HCT116 (cell line): ENCODE measurements at regions not wholly inside any gene's neighbourhood (a gene's known extent, or its start where the extent isn't known, plus 50 kb on each side); places are given as distances from the start of the nearest gene placed in this dataset.

Experiments used
- ATAC-seq: fragments of 200-7000 bp; cut with Tn5 transposase; 2 replicates; pipeline ENCODE4 v1.9.1; 2020; ENCODE audit warnings: mild to moderate bottlenecking, moderate library complexity
- BruUV-seq: library from RNA; stranded (reverse); fragments of 400-500 nt; replicated peaks from 2 replicates; lab custom pipeline; 2021; lab: Mats Ljungman, UMichigan
- CTCF ChIA-PET: fragments of 300-600 bp; sonication (Branson Sonifier 250); formaldehyde crosslinking; loops from one replicate; lab custom pipeline; 2021; ENCODE audit warnings: antibody characterized with exemption; lab: Charles Lee
- POLR2A ChIA-PET: fragments of 300-600, 350-600 bp; sonication (Branson Sonifier 250); formaldehyde crosslinking; loops from one replicate; lab custom pipeline; 2021; ENCODE audit warnings: antibody characterized with exemption; lab: Charles Lee
- RAD21 ChIA-PET, 2 experiments: fragments of 300-600 bp; sonication (Branson Sonifier 250); formaldehyde crosslinking; loops; one replicate each; lab custom pipeline; 2023; ENCODE audit warnings: low total read pairs in 2 of 2; ENCODE audit not compliant: uncharacterized antibody in 2 of 2, unreplicated experiment in 2 of 2, low non-redundant PET in 1 of 2; lab: Charles Lee
- DNase-seq: peaks from one replicate; pipeline ENCODE4 v3.0.0-alpha.2; 2010; ENCODE audit warnings: low read depth, low spot score
- H2AFZ ChIP-seq: fragments of 200-600 bp; shearing (Covaris generic), sonication (generic); 2 replicates; pipeline ENCODE4 v1.6.1; 2017; ENCODE audit warnings: low read depth, mixed run types, mixed read lengths, antibody characterized with exemption, low read length; ENCODE audit not compliant: poor library complexity, severe bottlenecking
- H3K27ac ChIP-seq: 2 replicates; pipeline ENCODE4 v1.5.1; 2012; ENCODE audit warnings: low read depth, low read length
- H3K27me3 ChIP-seq: fragments of 200-600 bp; sonication (generic); 2 replicates; pipeline ENCODE4 v1.6.1; 2016; ENCODE audit warnings: mixed run types, low read length, mixed read lengths; ENCODE audit not compliant: insufficient read depth
- H3K36me3 ChIP-seq, 2 experiments: fragments of 200-500 bp in 1 of 2; fragments of 200-600 bp in 1 of 2; sonication (Bioruptor generic) in 1 of 2; sonication (generic) in 1 of 2; 2 replicates each; pipeline versions ENCODE4 v1.5.1 to v1.6.1; 2014 to 2016; ENCODE audit warnings: low read length in 2 of 2, inconsistent platforms in 1 of 2, mixed read lengths in 1 of 2, mixed run types in 1 of 2; ENCODE audit not compliant: insufficient read depth in 2 of 2, control insufficient read depth in 1 of 2
- H3K4me1 ChIP-seq, 2 experiments: fragments of 200-600 bp in 1 of 2; sonication (generic) in 1 of 2; 2 replicates each; pipeline versions ENCODE4 v1.5.1 to v1.6.1; 2012 to 2017; ENCODE audit warnings: low read length in 2 of 2, inconsistent platforms in 1 of 2, mild to moderate bottlenecking in 1 of 2, mixed read lengths in 1 of 2, mixed run types in 1 of 2, moderate library complexity in 1 of 2; ENCODE audit not compliant: insufficient read depth in 2 of 2, control insufficient read depth in 1 of 2
- H3K4me2 ChIP-seq: fragments of 200-600 bp; sonication (generic); 2 replicates; pipeline ENCODE4 v1.6.1; 2017; ENCODE audit warnings: mixed run types, low read length, mixed read lengths
- H3K4me3 ChIP-seq, 2 experiments: fragments of 200-600 bp in 1 of 2; sonication (generic) in 1 of 2; replicated peaks in 1 of 2; 2 replicates each; pipeline ENCODE4 v1.5.1; 2011 to 2016; ENCODE audit warnings: low read length in 2 of 2, control low read depth in 1 of 2, low read depth in 1 of 2, mild to moderate bottlenecking in 1 of 2, mixed read lengths in 1 of 2, mixed run types in 1 of 2
- H3K79me2 ChIP-seq: fragments of 200-600 bp; sonication (generic); 2 replicates; pipeline ENCODE4 v1.6.1; 2017; ENCODE audit warnings: mild to moderate bottlenecking, mixed run types, low read length, moderate library complexity, mixed read lengths; ENCODE audit not compliant: insufficient read depth
- H3K9ac ChIP-seq: fragments of 200-600 bp; sonication (generic); 2 replicates; pipeline ENCODE4 v1.6.1; 2016; ENCODE audit warnings: low read length, mixed read lengths
- H3K9me2 ChIP-seq: fragments of 200-600 bp; sonication (generic), shearing (Covaris generic); 2 replicates; pipeline ENCODE4 v1.6.1; 2017; ENCODE audit warnings: mixed run types, mild to moderate bottlenecking, moderate library complexity; ENCODE audit not compliant: insufficient read depth
- H3K9me3 ChIP-seq, 2 experiments: fragments of 200-500 bp in 1 of 2; fragments of 200-600 bp in 1 of 2; sonication (Bioruptor generic) in 1 of 2; sonication (generic) in 1 of 2; 2 replicates each; pipeline ENCODE4 v1.6.1; 2014 to 2017; ENCODE audit warnings: low read length in 2 of 2, mixed read lengths in 2 of 2, inconsistent platforms in 1 of 2, low read depth in 1 of 2, mild to moderate bottlenecking in 1 of 2, mixed run types in 1 of 2, moderate library complexity in 1 of 2; ENCODE audit not compliant: control insufficient read depth in 1 of 2, insufficient read depth in 1 of 2
- H4K20me1 ChIP-seq: fragments of 200-600 bp; sonication (generic), shearing (Covaris generic); 2 replicates; pipeline ENCODE4 v1.6.1; 2017; ENCODE audit warnings: mixed run types, mild to moderate bottlenecking, moderate library complexity; ENCODE audit not compliant: insufficient read depth
- ATF3 ChIP-seq: IDR thresholded peaks from 2 replicates; pipeline ENCODE4 v1.6.1; 2012
- CBX3 ChIP-seq: IDR thresholded peaks from 2 replicates; pipeline ENCODE4 v1.6.1; 2012; ENCODE audit warnings: low read depth
- CEBPB ChIP-seq: IDR thresholded peaks from 2 replicates; pipeline ENCODE4 v1.6.1; 2012; ENCODE audit warnings: low read depth
- CTCF ChIP-seq, 3 experiments: fragments of 200-600 bp in 1 of 3; sonication (generic) in 1 of 3; IDR thresholded peaks in 2 of 3; conservative IDR thresholded peaks in 1 of 3; 2 replicates each; pipeline ENCODE4 v1.5.1; 2012 to 2017; ENCODE audit warnings: low read depth in 2 of 3, low read length in 2 of 3, antibody characterized with exemption in 1 of 3, borderline replicate concordance in 1 of 3, control low read depth in 1 of 3, mild to moderate bottlenecking in 1 of 3, mixed read lengths in 1 of 3, mixed run types in 1 of 3, moderate library complexity in 1 of 3; ENCODE audit not compliant: insufficient read depth in 1 of 3
- EGR1 ChIP-seq: IDR thresholded peaks from 2 replicates; pipeline ENCODE4 v1.6.1; 2012; ENCODE audit warnings: low read depth
- EZH2 ChIP-seq: fragments of 200-600 bp; sonication (generic); IDR thresholded peaks from 2 replicates; pipeline ENCODE4 v1.6.1; 2017; ENCODE audit warnings: antibody characterized with exemption, mixed run types
- EZH2phosphoT487 ChIP-seq: fragments of 200-600 bp; IDR thresholded peaks from 2 replicates; pipeline ENCODE4 v1.6.1; 2018; ENCODE audit warnings: antibody characterized with exemption, borderline replicate concordance
- FOSL1 ChIP-seq: IDR thresholded peaks from 2 replicates; pipeline ENCODE4 v1.6.1; 2012; ENCODE audit warnings: low read depth
- JUND ChIP-seq: IDR thresholded peaks from 2 replicates; pipeline ENCODE4 v1.6.1; 2012
- MAX ChIP-seq: IDR thresholded peaks from 2 replicates; pipeline ENCODE4 v1.6.1; 2012
- POLR2A ChIP-seq: IDR thresholded peaks from 2 replicates; pipeline ENCODE4 v1.7.0; 2011; ENCODE audit warnings: borderline replicate concordance; ENCODE audit not compliant: insufficient read depth, insufficient read length; ENCODE audit errors: extremely low read depth
- REST ChIP-seq: IDR thresholded peaks from 2 replicates; pipeline ENCODE4 v1.6.1; 2012; ENCODE audit warnings: low read depth
- SIN3A ChIP-seq: IDR thresholded peaks from 2 replicates; pipeline ENCODE4 v1.6.1; 2012; ENCODE audit warnings: low read depth
- SP1 ChIP-seq: IDR thresholded peaks from 2 replicates; pipeline ENCODE4 v1.6.1; 2012; ENCODE audit warnings: low read depth
- TCF7L2 ChIP-seq: IDR thresholded peaks from 2 replicates; pipeline ENCODE4 v1.7.0; 2011; ENCODE audit warnings: borderline replicate concordance, inconsistent platforms; ENCODE audit not compliant: insufficient read depth, insufficient read length; ENCODE audit errors: extremely low read depth
- YY1 ChIP-seq: IDR thresholded peaks from 2 replicates; pipeline ENCODE4 v1.6.1; 2011; ENCODE audit warnings: low read length, low read depth, moderate library complexity, mild to moderate bottlenecking; ENCODE audit not compliant: insufficient replicate concordance; ENCODE audit errors: extremely low read depth
- ZBTB33 ChIP-seq: IDR thresholded peaks from 2 replicates; pipeline ENCODE4 v1.6.1; 2011; ENCODE audit warnings: mild to moderate bottlenecking, low read length, moderate library complexity; ENCODE audit not compliant: insufficient replicate concordance; ENCODE audit errors: extremely low read depth
- ZFX ChIP-seq: fragments of 450-650 bp; IDR thresholded peaks from 2 replicates; pipeline ENCODE4 v1.6.1; 2017
- ZNF274 ChIP-seq: fragments of 200-500 bp; sonication (Bioruptor generic); IDR thresholded peaks from 2 replicates; pipeline ENCODE4 v1.6.1; 2014; ENCODE audit warnings: mild to moderate bottlenecking, low read depth, low read length, inconsistent platforms
- intact Hi-C: fragments of 100-400 bp; cut with micrococcal nuclease; formaldehyde crosslinking; loops from 2 replicates; pipeline ENCODE4 v1.10.0; 2022

- Histone ChIP-seq H3K36me3 (no peaks in the 10 kb centered on the region), H3K4me1 (no peaks in the 10 kb centered on the region), H3K4me2 (no peak overlapping the region), H3K27ac (no peak overlapping the region), H3K27me3 (no peaks in the 10 kb centered on the region), H3K9me3 (peaks cover 2 to 15% of the 10 kb centered on the region in 2 experiments; a peak in 1 of 4 replicates), H3K4me3 (no peak overlapping the region), H3K79me2 (no peaks in the 10 kb centered on the region), H3K9me2 (no peaks in the 10 kb centered on the region), H3K9ac (no peak overlapping the region), H2AFZ (no peak overlapping the region), H4K20me1 (no peaks in the 10 kb centered on the region)
- ChIA-PET RAD21 (no interaction called here), POLR2A (no interaction called here), CTCF (no interaction called here)
- TF ChIP-seq EZH2 (no peak), TCF7L2 (no peak), MAX (no peak), JUND (no peak), CTCF (IDR thresholded peaks at IDR 0.05 in 2 of 3, conservative IDR thresholded peaks at IDR 0.05 in 1 of 3; ENCODE audit: borderline replicate concordance in 1 of 3, insufficient read depth in 1 of 3, low read depth in 2 of 3, low read length in 2 of 3) (no peak), EGR1 (no peak), EZH2phosphoT487 (no peak), REST (no peak), SP1 (no peak), CEBPB (no peak), ZFX (no peak), SIN3A (no peak), FOSL1 (no peak), ZBTB33 (no peak), POLR2A (no peak), ATF3 (no peak), YY1 (no peak), CBX3 (no peak), ZNF274 (no peak)
- intact Hi-C loops = no loop called here
- no TSS peak for BruUV-seq
- no peak for DNase-seq
- ATAC-seq = no peak
Measured at GRCh38 chr17:70365091-70365583, 195.8 kb downstream of the KCNJ2 start.
